NAMALWA (cell line): ENCODE measurements at regions not wholly inside any gene's neighbourhood (a gene's known extent, or its start where the extent isn't known, plus 50 kb on each side); places are given as distances from the start of the nearest gene placed in this dataset.
"Not testable (repeated sequence)": the region's sequence is repeated elsewhere in the genome, so short reads cannot be mapped to it uniquely, and the experiment has no call there.

Source experiments
- DNase-seq: peaks from one replicate; pipeline ENCODE4 v3.0.0-alpha.2; 2015; ENCODE audit warnings: low spot score

- not testable (repeated sequence) for DNase-seq
These were observed 60.6 kb upstream of the CTSV start for GRCh38 chr9:97099540-97099939.

- DNase-seq: no peak
These were observed 57.9 kb upstream of the CTSV start for GRCh38 chr9:97096793-97097192.

GRCh38 chr9:97089361-97089760, 50.4 kb upstream of the CTSV start:
- not testable (repeated sequence) for DNase-seq
